Liver (tissue), 3 donors: ENCODE measurements at regions not wholly inside any gene's neighbourhood (a gene's known extent, or its start where the extent isn't known, plus 50 kb on each side); places are given as distances from the start of the nearest gene placed in this dataset.

Source experiments
- ATF3 ChIP-seq: IDR thresholded peaks from 2 replicates; pipeline ENCODE4 v1.6.1; 2016; ENCODE audit warnings: antibody characterized with exemption
- CTCF ChIP-seq: fragments of 150-350 bp; IDR thresholded peaks from 2 replicates; pipeline ENCODE4 v1.5.1; 2017; ENCODE audit warnings: improper control_type of control experiment, low read depth, low read length; ENCODE audit not compliant: missing input control
- EGR1 ChIP-seq, 2 donors: IDR thresholded peaks; 2 replicates each; pipeline ENCODE4 v1.6.1; 2016 to 2018; ENCODE audit warnings: antibody characterized with exemption in 2 of 2, low read depth in 2 of 2
- FOXA1 ChIP-seq: IDR thresholded peaks from 2 replicates; pipeline ENCODE4 v1.6.1; 2016; ENCODE audit warnings: antibody characterized with exemption
- GABPA ChIP-seq, 2 donors: IDR thresholded peaks in 1 of 2; conservative IDR thresholded peaks in 1 of 2; 2 replicates each; pipeline ENCODE4 v1.6.1; 2016; ENCODE audit warnings: antibody characterized with exemption in 2 of 2, mild to moderate bottlenecking in 1 of 2, moderate library complexity in 1 of 2
- JUND ChIP-seq, 2 donors: IDR thresholded peaks; 2 replicates each; pipeline ENCODE4 v1.6.1; 2016; ENCODE audit warnings: antibody characterized with exemption in 2 of 2
- MAX ChIP-seq: IDR thresholded peaks from 2 replicates; pipeline ENCODE4 v1.6.1; 2016; ENCODE audit warnings: antibody characterized with exemption
- RAD21 ChIP-seq, 2 donors: IDR thresholded peaks; 2 replicates each; pipeline ENCODE4 v1.6.1; 2016; ENCODE audit warnings: antibody characterized with exemption in 2 of 2, mild to moderate bottlenecking in 2 of 2
- REST ChIP-seq: IDR thresholded peaks from 2 replicates; pipeline ENCODE4 v1.6.1; 2016; ENCODE audit warnings: antibody characterized with exemption, mild to moderate bottlenecking
- RXRA ChIP-seq, 2 donors: IDR thresholded peaks; 2 replicates each; pipeline ENCODE4 v1.6.1; 2017 to 2018; ENCODE audit warnings: antibody characterized with exemption in 2 of 2, mild to moderate bottlenecking in 1 of 2
- SP1 ChIP-seq: IDR thresholded peaks from 2 replicates; pipeline ENCODE4 v1.6.1; 2018; ENCODE audit warnings: antibody characterized with exemption, mild to moderate bottlenecking
- TAF1 ChIP-seq: conservative IDR thresholded peaks from 2 replicates; pipeline ENCODE4 v1.6.1; 2016; ENCODE audit warnings: antibody characterized with exemption, mild to moderate bottlenecking
- YY1 ChIP-seq: IDR thresholded peaks from 2 replicates; pipeline ENCODE4 v1.6.1; 2016; ENCODE audit warnings: antibody characterized with exemption, mild to moderate bottlenecking
- ZBTB33 ChIP-seq: IDR thresholded peaks from 2 replicates; pipeline ENCODE4 v1.6.1; 2016; ENCODE audit warnings: antibody characterized with exemption
- donor health status: healthy.
- donor health status: healthy.

- TF ChIP-seq ATF3, result no peak
- TF ChIP-seq CTCF, result no peak
- no peak for TF ChIP-seq JUND (IDR thresholded peaks at IDR 0.05)
- no peak for TF ChIP-seq REST
- no peak for TF ChIP-seq SP1
- TF ChIP-seq EGR1 (IDR thresholded peaks at IDR 0.05; ENCODE audit: low read depth in 2 of 2), result no peak
- no peak for TF ChIP-seq TAF1
- TF ChIP-seq RAD21 (IDR thresholded peaks at IDR 0.05), result no peak
- no peak for TF ChIP-seq ZBTB33
- no peak for TF ChIP-seq YY1
- no peak for TF ChIP-seq GABPA (IDR thresholded peaks at IDR 0.05 in 1 of 2, conservative IDR thresholded peaks at IDR 0.05 in 1 of 2)
- TF ChIP-seq FOXA1, result no peak
- no peak for TF ChIP-seq RXRA (IDR thresholded peaks at IDR 0.05)
- no peak for TF ChIP-seq MAX
Measured at GRCh38 chr16:74169066-74169465, 127.5 kb upstream of the PSMD7 start.
